ENCODE measurements at regions not wholly inside any gene's neighbourhood (a gene's known extent, or its start where the extent isn't known, plus 50 kb on each side); places are given as distances from the start of the nearest gene placed in this dataset.

- no peak overlapping the region for H3K18ac ChIP-seq (ENCODE audit: extremely low read depth, low read length)
- no peaks in the 10 kb centered on the region; a peak in 1 of 7 replicates for H3K4me1 ChIP-seq (replicated peaks in 1 of 4; ENCODE audit: control insufficient read depth in 3 of 4, insufficient read depth in 4 of 4, low read length in 3 of 4)
- ChIA-PET CTCF (ENCODE audit: partially characterized antibody) (interaction anchor here (1.0 to 6.0 kb wide), 6 partner anchors 9 to 51 kb away, joined by 3 to 73 read pairs (median 3); no protein-coding TSS in a partner anchor), POLR2A (ENCODE audit: partially characterized antibody) (no interaction called here)
- no peak overlapping the region for H3K27ac ChIP-seq (ENCODE audit: low read depth, low read length)
- peaks cover 8 to 10% of the 10 kb centered on the region in 2 experiments for H3K9me3 ChIP-seq (ENCODE audit: insufficient read depth in 2 of 2, low read depth in 1 of 2, low read length in 1 of 2)
- H2AK5ac ChIP-seq (ENCODE audit: low read depth, low read length): no peak overlapping the region
- H2BK20ac ChIP-seq (ENCODE audit: low read length): no peak overlapping the region
- H3K4me2 ChIP-seq (ENCODE audit: insufficient read depth in 1 of 2, low read depth in 2 of 2, low read length in 2 of 2): no peak overlapping the region
- no peak overlapping the region for H3K56ac ChIP-seq (replicated peaks; ENCODE audit: insufficient read length, low read depth, low read length)
- no peak overlapping the region for H3K4me3 ChIP-seq (ENCODE audit: extremely low read depth in 1 of 4, insufficient read depth in 2 of 4, low read depth in 3 of 4, low read length in 4 of 4)
- DNase-seq (ENCODE audit: low read depth in 1 of 2, low spot score in 2 of 2): no peak
- no peaks in the 10 kb centered on the region for H3K79me2 ChIP-seq (ENCODE audit: control insufficient read depth in 1 of 2, insufficient read depth in 2 of 2, low read length in 2 of 2)
- no peak overlapping the region for H4K91ac ChIP-seq (replicated peaks; ENCODE audit: insufficient read length, low read length)
- H2AFZ ChIP-seq (ENCODE audit: low read length): no peak overlapping the region
- H4K20me1 ChIP-seq (replicated peaks in 1 of 2; ENCODE audit: control insufficient read depth in 1 of 2, insufficient read depth in 2 of 2, low read length in 2 of 2): no peaks in the 10 kb centered on the region
- H2BK120ac ChIP-seq (replicated peaks; ENCODE audit: low read depth, low read length): no peak overlapping the region
- no peak overlapping the region for H4K5ac ChIP-seq (ENCODE audit: insufficient read length, low read depth, low read length)
- H2BK5ac ChIP-seq (ENCODE audit: low read depth, low read length): no peak overlapping the region
- no peak overlapping the region for H3K23ac ChIP-seq (ENCODE audit: insufficient read length)
- no peaks in the 10 kb centered on the region for H3K79me1 ChIP-seq (ENCODE audit: low read depth, low read length)
- no peak overlapping the region for H3K14ac ChIP-seq (ENCODE audit: insufficient read length)
- H2BK15ac ChIP-seq (ENCODE audit: low read length): no peak overlapping the region
- FAIRE-seq: no peak
- H4K8ac ChIP-seq (ENCODE audit: extremely low read depth, insufficient read depth, low read length): no peak overlapping the region
- no peak overlapping the region for H3K9ac ChIP-seq (replicated peaks in 1 of 4; ENCODE audit: extremely low read depth in 1 of 4, low read depth in 3 of 4, low read length in 3 of 4)
- H3K23me2 ChIP-seq (ENCODE audit: low read depth, low read length): peaks cover 5% of the 10 kb centered on the region; the same call in 1 of the 2 replicates
- H3K36me3 ChIP-seq (ENCODE audit: control insufficient read depth in 2 of 4, insufficient read depth in 4 of 4, low read length in 3 of 4): no peaks in the 10 kb centered on the region
- H3K4ac ChIP-seq (replicated peaks; ENCODE audit: insufficient read length, low read depth, low read length): no peak overlapping the region
- H2BK12ac ChIP-seq (ENCODE audit: low read depth, low read length): no peak overlapping the region
- 86% methylated on average over 2 of the region's 2 CpGs; no CpG with 5 or more reads in 1 of the 2 experiments for WGBS, 2 experiments (ENCODE audit: extremely low coverage in 1 of 2, insufficient coverage in 1 of 2, insufficient read length in 1 of 2, insufficient replicate concordance in 2 of 2, low coverage in 1 of 2, low lambda C conversion rate in 2 of 2, missing lambda C conversion rate in 1 of 2)
- H3K27me3 ChIP-seq (replicated peaks in 1 of 4; ENCODE audit: control insufficient read depth in 3 of 4, extremely low read depth in 1 of 4, insufficient read depth in 3 of 4, low read length in 3 of 4): no peaks in the 10 kb centered on the region
- TF ChIP-seq GABPA (IDR thresholded peaks at IDR 0.05; ENCODE audit: borderline replicate concordance, insufficient read depth, low read length): no peak
- no peak for TF ChIP-seq EP300 (IDR thresholded peaks at IDR 0.05; ENCODE audit: borderline replicate concordance in 1 of 2, low read depth in 2 of 2, low read length in 2 of 2)
- TF ChIP-seq CREB1 (IDR thresholded peaks at IDR 0.05): no peak
- no peak for TF ChIP-seq TAF1 (IDR thresholded peaks at IDR 0.05; ENCODE audit: low read depth, low read length)
- TF ChIP-seq KDM1A (IDR thresholded peaks at IDR 0.05; ENCODE audit: borderline replicate concordance, low read length): no peak
These were observed 67.9 kb upstream of the ANTXRL start for GRCh38 chr10:46218921-46219320.
